Caco-2 (cell line): ENCODE measurements at regions not wholly inside any gene's neighbourhood (a gene's known extent, or its start where the extent isn't known, plus 50 kb on each side); places are given as distances from the start of the nearest gene placed in this dataset.

Experiments used
- BruUV-seq: library from RNA; stranded (reverse); fragments of 400-500 nt; replicated peaks from 2 replicates; lab custom pipeline; 2021; lab: Mats Ljungman, UMichigan
- CTCF ChIA-PET: fragments of 300-600 bp; sonication (Branson Sonifier 250); formaldehyde crosslinking; loops from one replicate; lab custom pipeline; 2022; ENCODE audit warnings: antibody characterized with exemption; lab: Charles Lee
- POLR2A ChIA-PET: fragments of 300-600 bp; sonication (Branson Sonifier 250); formaldehyde crosslinking; loops from one replicate; lab custom pipeline; 2022; ENCODE audit warnings: antibody characterized with exemption; lab: Charles Lee
- DNase-seq, 2 experiments: peaks; one replicate each; pipeline versions ENCODE4 v3.0.0 to v3.0.0-alpha.2; 2020 to 2022
- H3K27me3 ChIP-seq: replicated peaks from 2 replicates; pipeline ENCODE4 v1.6.0; 2011; ENCODE audit warnings: low read length; ENCODE audit not compliant: control insufficient read depth, insufficient read depth
- H3K36me3 ChIP-seq: 2 replicates; pipeline ENCODE4 v1.5.1; 2011; ENCODE audit warnings: low read length; ENCODE audit not compliant: control insufficient read depth, insufficient read depth
- H3K4me1 ChIP-seq: fragments of 250-450 bp; sonication (Bioruptor Pico); 2 replicates; pipeline ENCODE4 v1.5.1; 2020; ENCODE audit warnings: mild to moderate bottlenecking
- H3K4me3 ChIP-seq: 2 replicates; pipeline ENCODE4 v1.5.1; 2011; ENCODE audit warnings: low read depth, mild to moderate bottlenecking, control low read depth, low read length
- H3K9me3 ChIP-seq: fragments of 250-450 bp; sonication (Bioruptor Pico); 2 replicates; pipeline ENCODE4 v1.5.1; 2020; ENCODE audit warnings: mild to moderate bottlenecking, moderate library complexity
- H3K27ac Mint-ChIP-seq: one replicate; pipeline ENCODE4 v1.8.0; 2022; ENCODE audit warnings: mixed read lengths; ENCODE audit not compliant: unreplicated experiment
- H3K27me3 Mint-ChIP-seq: one replicate; pipeline ENCODE4 v1.8.0; 2022; ENCODE audit warnings: mixed read lengths; ENCODE audit not compliant: insufficient read depth, unreplicated experiment
- H3K36me3 Mint-ChIP-seq: one replicate; pipeline ENCODE4 v1.8.0; 2022; ENCODE audit warnings: mild to moderate bottlenecking, mixed read lengths; ENCODE audit not compliant: insufficient read depth, unreplicated experiment
- H3K4me1 Mint-ChIP-seq: one replicate; pipeline ENCODE4 v1.8.0; 2022; ENCODE audit warnings: low read depth, mixed read lengths; ENCODE audit not compliant: unreplicated experiment
- H3K4me3 Mint-ChIP-seq: one replicate; pipeline ENCODE4 v1.8.0; 2022; ENCODE audit warnings: mild to moderate bottlenecking, moderate library complexity, mixed read lengths; ENCODE audit not compliant: unreplicated experiment
- H3K9me3 Mint-ChIP-seq: one replicate; pipeline ENCODE4 v1.8.0; 2022; ENCODE audit warnings: mixed read lengths; ENCODE audit not compliant: unreplicated experiment
- intact Hi-C: fragments of 100-400 bp; cut with micrococcal nuclease; formaldehyde crosslinking; loops from one replicate; pipeline ENCODE4 v1.10.0; 2022; ENCODE audit not compliant: unreplicated experiment
- TF ChIP-seq, protein P1 (sequence below), 2 experiments: fragments of 200-600 bp in 1 of 2; IDR thresholded peaks; 1 replicate in 1 of 2; 2 replicates in 1 of 2; pipeline versions ENCODE4 v1.5.1 to v1.8.0; 2011 to 2022; ENCODE audit warnings: antibody characterized with exemption in 1 of 2, control low read depth in 1 of 2, inconsistent platforms in 1 of 2, low read depth in 1 of 2, low read length in 1 of 2, mild to moderate bottlenecking in 1 of 2, moderate library complexity in 1 of 2; ENCODE audit not compliant: insufficient read depth in 1 of 2, severe bottlenecking in 1 of 2, unreplicated experiment in 1 of 2

DNA sequence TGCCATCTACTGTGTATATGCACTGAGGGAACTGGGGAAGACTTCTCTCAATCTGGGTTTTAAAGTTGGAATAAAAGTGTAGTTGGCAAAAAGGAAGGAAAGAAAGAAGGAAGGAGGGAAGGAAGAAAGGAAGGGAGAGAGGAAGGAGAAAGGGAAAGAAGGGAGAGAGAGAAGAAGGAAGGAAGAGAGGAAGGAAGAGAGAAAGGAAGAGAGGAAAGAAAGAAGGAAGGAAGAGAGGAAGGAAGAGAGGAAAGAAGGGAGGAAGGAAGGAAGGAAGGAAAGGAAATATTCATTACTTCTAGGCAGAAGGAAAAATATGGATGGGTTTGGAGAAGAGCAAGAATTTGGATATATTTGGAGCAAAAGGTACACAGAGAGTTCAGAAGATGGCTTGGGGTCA lies 343.6 kb upstream of the AUTS2 start:
- TF ChIP-seq, protein P1, sequence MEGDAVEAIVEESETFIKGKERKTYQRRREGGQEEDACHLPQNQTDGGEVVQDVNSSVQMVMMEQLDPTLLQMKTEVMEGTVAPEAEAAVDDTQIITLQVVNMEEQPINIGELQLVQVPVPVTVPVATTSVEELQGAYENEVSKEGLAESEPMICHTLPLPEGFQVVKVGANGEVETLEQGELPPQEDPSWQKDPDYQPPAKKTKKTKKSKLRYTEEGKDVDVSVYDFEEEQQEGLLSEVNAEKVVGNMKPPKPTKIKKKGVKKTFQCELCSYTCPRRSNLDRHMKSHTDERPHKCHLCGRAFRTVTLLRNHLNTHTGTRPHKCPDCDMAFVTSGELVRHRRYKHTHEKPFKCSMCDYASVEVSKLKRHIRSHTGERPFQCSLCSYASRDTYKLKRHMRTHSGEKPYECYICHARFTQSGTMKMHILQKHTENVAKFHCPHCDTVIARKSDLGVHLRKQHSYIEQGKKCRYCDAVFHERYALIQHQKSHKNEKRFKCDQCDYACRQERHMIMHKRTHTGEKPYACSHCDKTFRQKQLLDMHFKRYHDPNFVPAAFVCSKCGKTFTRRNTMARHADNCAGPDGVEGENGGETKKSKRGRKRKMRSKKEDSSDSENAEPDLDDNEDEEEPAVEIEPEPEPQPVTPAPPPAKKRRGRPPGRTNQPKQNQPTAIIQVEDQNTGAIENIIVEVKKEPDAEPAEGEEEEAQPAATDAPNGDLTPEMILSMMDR (IDR thresholded peaks at IDR 0.05; ENCODE audit: insufficient read depth in 1 of 2, low read depth in 1 of 2, low read length in 1 of 2, severe bottlenecking in 1 of 2, unreplicated experiment in 1 of 2), result no peak
- no peak for DNase-seq
- Mint-ChIP-seq H3K36me3 (no peaks in the 10 kb centered on the region), H3K4me3 (no peak overlapping the region), H3K27ac (no peak overlapping the region), H3K9me3 (peaks cover 47% of the 10 kb centered on the region), H3K4me1 (no peaks in the 10 kb centered on the region), H3K27me3 (peaks cover 6% of the 10 kb centered on the region)
- H3K4me3 ChIP-seq, result no peak overlapping the region
- intact Hi-C loops, result no loop called here
- ChIA-PET CTCF (no interaction called here), POLR2A (no interaction called here)
- H3K27me3 ChIP-seq, result no peaks in the 10 kb centered on the region
- BruUV-seq, result no TSS peak
- H3K4me1 ChIP-seq, result no peaks in the 10 kb centered on the region
- H3K36me3 ChIP-seq, result no peaks in the 10 kb centered on the region
- no peaks in the 10 kb centered on the region for H3K9me3 ChIP-seq

DNA sequence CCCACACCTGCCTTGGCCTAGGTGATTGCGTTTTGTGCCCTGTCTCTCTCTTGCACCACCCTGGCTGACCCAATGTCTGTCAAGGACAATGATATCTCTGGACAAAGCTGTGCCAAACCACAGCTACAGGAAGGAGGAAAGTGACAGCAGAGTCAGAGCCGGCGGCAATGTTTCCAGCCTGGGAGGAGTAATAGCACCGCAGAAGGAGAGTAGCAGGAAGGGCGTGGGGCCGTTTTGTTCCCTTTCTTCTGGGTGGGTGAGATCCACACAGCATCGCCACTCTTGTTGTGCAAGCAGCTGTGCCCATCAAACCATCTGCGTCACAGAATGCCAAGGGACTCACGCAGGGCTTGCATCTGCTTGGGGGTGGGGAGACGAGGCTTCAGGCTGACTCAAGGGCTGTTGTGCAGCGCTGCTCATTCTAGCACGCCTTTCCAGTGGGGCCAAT lies 341.6 kb upstream of the AUTS2 start:
- intact Hi-C loops, result no loop called here
- POLR2A ChIA-PET, result no interaction called here
- H3K27ac Mint-ChIP-seq, result no peak overlapping the region
- DNase-seq, result no peak
- H3K4me3 ChIP-seq, result no peak overlapping the region
- TF ChIP-seq, protein P1 (IDR thresholded peaks at IDR 0.05; ENCODE audit: insufficient read depth in 1 of 2, low read depth in 1 of 2, low read length in 1 of 2, severe bottlenecking in 1 of 2, unreplicated experiment in 1 of 2), result no peak
- CTCF ChIA-PET, result no interaction called here
- H3K4me3 Mint-ChIP-seq, result no peak overlapping the region
- H3K36me3 Mint-ChIP-seq, result no peaks in the 10 kb centered on the region
- no TSS peak for BruUV-seq
- H3K4me1 ChIP-seq, result no peaks in the 10 kb centered on the region
- H3K9me3 ChIP-seq, result no peaks in the 10 kb centered on the region
- no peaks in the 10 kb centered on the region for H3K27me3 ChIP-seq
- H3K36me3 ChIP-seq, result no peaks in the 10 kb centered on the region
- H3K9me3 Mint-ChIP-seq, result peaks cover 31% of the 10 kb centered on the region
- H3K27me3 Mint-ChIP-seq, result peaks cover 6% of the 10 kb centered on the region
- H3K4me1 Mint-ChIP-seq, result no peaks in the 10 kb centered on the region

DNA sequence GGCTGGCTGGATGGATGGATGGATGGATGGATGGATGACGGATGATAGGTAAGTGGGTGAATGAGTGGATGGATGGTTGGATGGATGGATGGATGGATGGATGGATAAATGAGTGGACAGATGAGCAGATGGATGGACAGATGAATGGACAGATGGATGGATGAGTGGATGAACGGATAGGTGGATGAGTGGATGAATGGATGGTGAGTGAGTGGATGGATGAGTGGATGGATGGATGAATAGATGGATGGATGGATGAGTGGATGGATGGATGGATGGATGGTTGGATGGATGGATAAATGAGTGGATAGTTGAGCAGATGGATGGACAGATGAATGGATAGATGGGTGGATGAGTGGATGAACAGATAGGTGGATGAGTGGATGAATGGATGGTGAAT lies 340.7 kb upstream of the AUTS2 start:
- H3K27me3 Mint-ChIP-seq, result peaks cover 6% of the 10 kb centered on the region
- no peak overlapping the region for H3K27ac Mint-ChIP-seq
- intact Hi-C loops, result no loop called here
- TF ChIP-seq, protein P1 (IDR thresholded peaks at IDR 0.05; ENCODE audit: insufficient read depth in 1 of 2, low read depth in 1 of 2, low read length in 1 of 2, severe bottlenecking in 1 of 2, unreplicated experiment in 1 of 2), result no peak
- no peak overlapping the region for H3K4me3 Mint-ChIP-seq
- no peaks in the 10 kb centered on the region for H3K9me3 ChIP-seq
- no peaks in the 10 kb centered on the region for H3K4me1 Mint-ChIP-seq
- H3K27me3 ChIP-seq, result no peaks in the 10 kb centered on the region
- no peak overlapping the region for H3K4me3 ChIP-seq
- H3K36me3 Mint-ChIP-seq, result no peaks in the 10 kb centered on the region
- ChIA-PET POLR2A (no interaction called here), CTCF (no interaction called here)
- DNase-seq, result no peak
- H3K36me3 ChIP-seq, result no peaks in the 10 kb centered on the region
- H3K9me3 Mint-ChIP-seq, result peaks cover 26% of the 10 kb centered on the region
- H3K4me1 ChIP-seq, result no peaks in the 10 kb centered on the region
- no TSS peak for BruUV-seq
